ENCODE measurements at regions not wholly inside any gene's neighbourhood (a gene's known extent, or its start where the extent isn't known, plus 50 kb on each side); places are given as distances from the start of the nearest gene placed in this dataset.
"Not testable (repeated sequence)": the region's sequence is repeated elsewhere in the genome, so short reads cannot be mapped to it uniquely, and the experiment has no call there.

GRCh38 chr4:103385565-103385964, 187.4 kb upstream of the CENPE start:
- H3K4me3 Mint-ChIP-seq; H3K27ac Mint-ChIP-seq; H3K27me3 Mint-ChIP-seq; H3K36me3 Mint-ChIP-seq (ENCODE audit: low read depth); ATAC-seq (replicated peaks); H3K4me1 Mint-ChIP-seq: not testable (repeated sequence)
- H3K9me3 Mint-ChIP-seq = peaks cover 19% of the 10 kb centered on the region

- H3K27me3 Mint-ChIP-seq = peaks cover 4% of the 10 kb centered on the region
- peaks cover 4% of the 10 kb centered on the region for H3K9me3 Mint-ChIP-seq
- no peaks in the 10 kb centered on the region for H3K4me1 Mint-ChIP-seq
- H3K4me3 Mint-ChIP-seq = no peak overlapping the region
- no peaks in the 10 kb centered on the region for H3K36me3 Mint-ChIP-seq (ENCODE audit: low read depth)
- ATAC-seq (replicated peaks) = no peak
- no peak overlapping the region for H3K27ac Mint-ChIP-seq
Observed at GRCh38 chr4:103375278-103375677, 177.1 kb upstream of the CENPE start.

GRCh38 chr4:103374758-103375157, 176.6 kb upstream of the CENPE start:
- H3K36me3 Mint-ChIP-seq (ENCODE audit: low read depth) = no peaks in the 10 kb centered on the region
- no peaks in the 10 kb centered on the region for H3K4me1 Mint-ChIP-seq
- H3K9me3 Mint-ChIP-seq = no peaks in the 10 kb centered on the region
- H3K4me3 Mint-ChIP-seq = no peak overlapping the region
- peaks cover 4% of the 10 kb centered on the region for H3K27me3 Mint-ChIP-seq
- ATAC-seq (replicated peaks) = no peak
- no peak overlapping the region for H3K27ac Mint-ChIP-seq

DNA sequence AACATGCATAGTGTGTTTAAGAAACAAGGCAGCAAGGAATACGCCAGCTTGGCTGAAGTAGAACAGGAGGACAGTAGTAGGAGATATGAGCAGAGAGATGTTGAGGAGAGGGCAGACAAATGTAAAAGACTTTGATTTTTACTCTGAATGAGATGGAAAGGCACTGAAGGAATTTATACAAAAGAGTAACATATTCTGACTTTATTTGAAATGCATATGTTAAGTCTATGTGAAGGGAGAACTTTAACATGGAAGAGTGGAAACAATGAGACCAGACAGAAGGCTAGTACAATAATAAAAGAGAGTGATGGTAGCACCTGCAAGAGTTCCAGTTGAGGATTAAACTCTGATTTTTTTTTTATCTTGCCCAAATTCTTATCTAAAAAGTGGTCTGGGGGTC, 176.2 kb upstream of the CENPE start:
- H3K36me3 Mint-ChIP-seq (ENCODE audit: low read depth) = no peaks in the 10 kb centered on the region
- ATAC-seq (replicated peaks) = no peak
- H3K27me3 Mint-ChIP-seq = peaks cover 4% of the 10 kb centered on the region
- no peaks in the 10 kb centered on the region for H3K9me3 Mint-ChIP-seq
- H3K4me1 Mint-ChIP-seq = no peaks in the 10 kb centered on the region
- no peak overlapping the region for H3K27ac Mint-ChIP-seq
- no peak overlapping the region for H3K4me3 Mint-ChIP-seq

GRCh38 chr4:103372002-103372558, 173.9 kb upstream of the CENPE start:
- H3K36me3 Mint-ChIP-seq (ENCODE audit: low read depth) = no peaks in the 10 kb centered on the region
- H3K27ac Mint-ChIP-seq = no peak overlapping the region
- H3K27me3 Mint-ChIP-seq = peaks cover 4% of the 10 kb centered on the region
- no peaks in the 10 kb centered on the region for H3K9me3 Mint-ChIP-seq
- ATAC-seq (replicated peaks) = no peak
- no peaks in the 10 kb centered on the region for H3K4me1 Mint-ChIP-seq
- no peak overlapping the region for H3K4me3 Mint-ChIP-seq

DNA sequence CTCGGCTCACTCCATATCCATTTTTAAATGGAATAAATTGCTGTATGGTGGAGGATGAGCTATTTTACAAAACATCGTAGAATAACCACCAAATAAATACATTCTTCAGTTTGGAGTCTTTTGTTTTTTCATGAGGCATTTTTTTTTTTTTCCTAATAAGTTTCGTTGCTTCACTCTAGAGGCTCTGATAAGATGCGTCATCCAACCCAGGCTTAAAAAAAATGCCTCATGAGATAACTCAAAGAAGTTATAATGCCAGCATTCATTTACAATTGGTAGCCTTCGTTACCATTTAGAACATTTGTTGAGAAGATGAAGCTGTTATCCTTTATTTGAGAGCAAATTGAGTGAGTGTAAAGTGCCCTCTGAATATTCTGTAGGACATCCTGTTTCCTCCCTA, 172.2 kb upstream of the CENPE start:
- no peaks in the 10 kb centered on the region for H3K9me3 Mint-ChIP-seq
- peaks cover 4% of the 10 kb centered on the region for H3K27me3 Mint-ChIP-seq
- H3K4me3 Mint-ChIP-seq = no peak overlapping the region

GRCh38 chr4:103365285-103365684, 167.1 kb upstream of the CENPE start:
- H3K4me3 Mint-ChIP-seq = no peak overlapping the region
- no peak for ATAC-seq (replicated peaks)

More for the DNA sequence above, 172.2 kb upstream of the CENPE start:
- no peak for ATAC-seq (replicated peaks)
- Mint-ChIP-seq H3K27ac (no peak overlapping the region), H3K4me1 (no peaks in the 10 kb centered on the region), H3K36me3 (ENCODE audit: low read depth) (no peaks in the 10 kb centered on the region)

GRCh38 chr4:103364083-103364482, 165.9 kb upstream of the CENPE start:
- no peak overlapping the region for H3K4me3 Mint-ChIP-seq
- no peak for ATAC-seq (replicated peaks)
- H3K4me1 Mint-ChIP-seq = no peaks in the 10 kb centered on the region

More at GRCh38 chr4:103365285-103365684, 167.1 kb upstream of the CENPE start:
- peaks cover 4% of the 10 kb centered on the region for H3K9me3 Mint-ChIP-seq
- H3K27me3 Mint-ChIP-seq = no peaks in the 10 kb centered on the region
- H3K36me3 Mint-ChIP-seq (ENCODE audit: low read depth) = no peaks in the 10 kb centered on the region
- H3K4me1 Mint-ChIP-seq = no peaks in the 10 kb centered on the region
- H3K27ac Mint-ChIP-seq = no peak overlapping the region

GRCh38 chr4:103361926-103362325, 163.8 kb upstream of the CENPE start:
- H3K4me3 Mint-ChIP-seq = no peak overlapping the region
- no peak overlapping the region for H3K27ac Mint-ChIP-seq
- peaks cover 7% of the 10 kb centered on the region for H3K9me3 Mint-ChIP-seq
- ATAC-seq (replicated peaks) = no peak
- H3K27me3 Mint-ChIP-seq = no peaks in the 10 kb centered on the region
- H3K4me1 Mint-ChIP-seq = no peaks in the 10 kb centered on the region
- H3K36me3 Mint-ChIP-seq (ENCODE audit: low read depth) = no peaks in the 10 kb centered on the region

More at GRCh38 chr4:103364083-103364482, 165.9 kb upstream of the CENPE start:
- Mint-ChIP-seq H3K36me3 (ENCODE audit: low read depth) (no peaks in the 10 kb centered on the region), H3K9me3 (peaks cover 7% of the 10 kb centered on the region), H3K27ac (no peak overlapping the region), H3K27me3 (no peaks in the 10 kb centered on the region)

GRCh38 chr4:103359900-103360299, 161.8 kb upstream of the CENPE start:
- ATAC-seq (replicated peaks) = no peak
- Mint-ChIP-seq H3K27me3 (no peaks in the 10 kb centered on the region), H3K9me3 (peaks cover 7% of the 10 kb centered on the region), H3K4me3 (no peak overlapping the region), H3K4me1 (no peaks in the 10 kb centered on the region), H3K27ac (no peak overlapping the region), H3K36me3 (ENCODE audit: low read depth) (no peaks in the 10 kb centered on the region)

- no peak overlapping the region for H3K27ac Mint-ChIP-seq
- no peaks in the 10 kb centered on the region for H3K4me1 Mint-ChIP-seq
- H3K36me3 Mint-ChIP-seq (ENCODE audit: low read depth) = no peaks in the 10 kb centered on the region
- no peak overlapping the region for H3K4me3 Mint-ChIP-seq
- ATAC-seq (replicated peaks) = no peak
- no peaks in the 10 kb centered on the region for H3K27me3 Mint-ChIP-seq
- no peaks in the 10 kb centered on the region for H3K9me3 Mint-ChIP-seq
Observed at GRCh38 chr4:103354006-103354405, 155.9 kb upstream of the CENPE start.

DNA sequence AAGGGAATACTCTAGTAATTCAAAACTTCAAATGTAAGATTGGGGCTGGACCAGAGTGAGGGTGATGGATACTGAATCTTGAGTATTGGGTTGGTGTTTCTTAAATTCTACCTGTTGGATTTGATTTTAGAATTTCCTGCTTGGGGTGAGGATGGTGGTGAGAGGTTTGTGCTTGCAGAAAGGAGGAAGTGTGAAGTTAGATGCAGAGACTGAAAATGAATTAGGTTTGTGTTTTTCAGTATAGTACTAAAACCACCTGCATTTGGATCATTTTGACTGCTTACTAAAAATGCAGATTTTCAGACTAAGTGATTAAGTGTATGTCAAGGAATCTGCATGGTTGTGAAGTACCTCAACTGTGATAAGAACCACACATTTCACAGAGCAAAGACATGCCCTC, 131.5 kb upstream of the CENPE start:
- ATAC-seq (replicated peaks) = no peak
- no peaks in the 10 kb centered on the region for H3K4me1 Mint-ChIP-seq
- no peak overlapping the region for H3K4me3 Mint-ChIP-seq
- H3K27ac Mint-ChIP-seq = no peak overlapping the region
- no peaks in the 10 kb centered on the region for H3K36me3 Mint-ChIP-seq (ENCODE audit: low read depth)
- H3K27me3 Mint-ChIP-seq = no peaks in the 10 kb centered on the region
- H3K9me3 Mint-ChIP-seq = no peaks in the 10 kb centered on the region

DNA sequence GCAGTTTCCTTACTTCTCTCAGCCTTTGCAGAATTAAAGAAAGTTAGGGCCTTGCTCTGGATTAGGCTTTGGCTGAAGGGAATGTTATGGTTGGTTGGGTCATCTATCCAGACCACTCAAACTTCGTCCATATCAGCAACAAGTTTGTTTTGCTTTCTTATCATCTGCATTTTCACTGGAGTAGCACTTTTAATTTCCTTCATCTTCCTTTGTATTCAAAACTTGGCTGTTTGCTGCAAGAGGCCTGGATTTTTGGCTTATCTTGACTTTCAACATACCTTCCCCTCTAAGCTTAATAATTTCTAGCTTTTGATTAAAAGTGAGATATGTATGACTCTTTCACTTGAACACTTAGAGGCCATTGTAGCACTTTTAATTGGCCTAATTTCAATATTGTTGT, 126.7 kb upstream of the CENPE start:
- H3K36me3 Mint-ChIP-seq (ENCODE audit: low read depth) = no peaks in the 10 kb centered on the region
- no peaks in the 10 kb centered on the region for H3K4me1 Mint-ChIP-seq
- H3K4me3 Mint-ChIP-seq = no peak overlapping the region
- H3K27ac Mint-ChIP-seq = no peak overlapping the region
- H3K9me3 Mint-ChIP-seq = no peaks in the 10 kb centered on the region
- H3K27me3 Mint-ChIP-seq = no peaks in the 10 kb centered on the region
- ATAC-seq (replicated peaks) = no peak

GRCh38 chr4:103318327-103318726, 120.2 kb upstream of the CENPE start:
- no peak for ATAC-seq (replicated peaks)
- no peaks in the 10 kb centered on the region for H3K36me3 Mint-ChIP-seq (ENCODE audit: low read depth)
- H3K27ac Mint-ChIP-seq = no peak overlapping the region
- no peak overlapping the region for H3K4me3 Mint-ChIP-seq
- H3K4me1 Mint-ChIP-seq = no peaks in the 10 kb centered on the region
- H3K27me3 Mint-ChIP-seq = no peaks in the 10 kb centered on the region
- peaks cover 9% of the 10 kb centered on the region for H3K9me3 Mint-ChIP-seq

- H3K27ac Mint-ChIP-seq = no peak overlapping the region
- H3K4me1 Mint-ChIP-seq = no peaks in the 10 kb centered on the region
- no peaks in the 10 kb centered on the region for H3K36me3 Mint-ChIP-seq (ENCODE audit: low read depth)
- H3K4me3 Mint-ChIP-seq = no peak overlapping the region
- no peaks in the 10 kb centered on the region for H3K9me3 Mint-ChIP-seq
- H3K27me3 Mint-ChIP-seq = peaks cover 4% of the 10 kb centered on the region
- no peak for ATAC-seq (replicated peaks)
Observed at GRCh38 chr4:103308248-103308561, 110.1 kb upstream of the CENPE start.
